Astrocyte (in vitro differentiated cells and primary cell): ENCODE measurements at regions not wholly inside any gene's neighbourhood (a gene's known extent, or its start where the extent isn't known, plus 50 kb on each side); places are given as distances from the start of the nearest gene placed in this dataset.

Experiments
- DNase-seq: peaks from one replicate; pipeline ENCODE4 v3.0.0-alpha.2; 2010; ENCODE audit warnings: low read depth
- FAIRE-seq: peaks from 2 replicates; lab custom pipeline; 2011; peaks lifted over from hg19 to GRCh38; lab: Jason Lieb, UNC
- H2AFZ ChIP-seq: 2 replicates; pipeline ENCODE4 v1.6.0; 2012; ENCODE audit warnings: low read depth, low read length, inconsistent platforms
- H3K27ac ChIP-seq: 2 replicates; pipeline ENCODE4 v1.5.1; 2011; ENCODE audit warnings: low read depth, low read length, inconsistent platforms
- H3K27me3 ChIP-seq: 2 replicates; pipeline ENCODE4 v1.6.0; 2011; ENCODE audit warnings: low read length, inconsistent platforms; ENCODE audit not compliant: insufficient read depth
- H3K36me3 ChIP-seq: 2 replicates; pipeline ENCODE4 v1.5.1; 2011; ENCODE audit warnings: low read length, inconsistent platforms; ENCODE audit not compliant: insufficient read depth
- H3K4me1 ChIP-seq: 2 replicates; pipeline ENCODE4 v1.5.1; 2011; ENCODE audit warnings: low read length, inconsistent platforms; ENCODE audit not compliant: insufficient read depth
- H3K4me2 ChIP-seq: 2 replicates; pipeline ENCODE4 v1.6.0; 2012; ENCODE audit warnings: low read length, inconsistent platforms
- H3K4me3 ChIP-seq: 2 replicates; pipeline ENCODE4 v1.5.1; 2011; ENCODE audit warnings: low read depth, mild to moderate bottlenecking, low read length, inconsistent platforms; ENCODE audit not compliant: insufficient read depth
- H3K79me2 ChIP-seq: 2 replicates; pipeline ENCODE4 v1.6.0; 2012; ENCODE audit warnings: mild to moderate bottlenecking, low read length, inconsistent platforms; ENCODE audit not compliant: insufficient read depth
- H3K9ac ChIP-seq: 2 replicates; pipeline ENCODE4 v1.6.0; 2012; ENCODE audit warnings: mild to moderate bottlenecking, low read length, inconsistent platforms
- H3K9me3 ChIP-seq: 2 replicates; pipeline ENCODE4 v1.5.1; 2012; ENCODE audit warnings: low read depth, mild to moderate bottlenecking, low read length, inconsistent platforms; ENCODE audit not compliant: insufficient read depth
- H4K20me1 ChIP-seq: 2 replicates; pipeline ENCODE4 v1.6.0; 2012; ENCODE audit warnings: low read length, inconsistent platforms; ENCODE audit not compliant: insufficient read depth
- H3K27ac Mint-ChIP-seq: one replicate; pipeline ENCODE4 v1.8.0; 2021; ENCODE audit warnings: mild to moderate bottlenecking, mixed read lengths; ENCODE audit not compliant: unreplicated experiment
- H3K27me3 Mint-ChIP-seq: one replicate; pipeline ENCODE4 v1.8.0; 2021; ENCODE audit warnings: low read depth, mixed read lengths; ENCODE audit not compliant: unreplicated experiment
- H3K36me3 Mint-ChIP-seq: one replicate; pipeline ENCODE4 v1.8.0; 2021; ENCODE audit warnings: low read depth, mixed read lengths; ENCODE audit not compliant: unreplicated experiment
- H3K4me1 Mint-ChIP-seq: one replicate; pipeline ENCODE4 v1.8.0; 2021; ENCODE audit warnings: low read depth, mixed read lengths; ENCODE audit not compliant: unreplicated experiment
- H3K4me3 Mint-ChIP-seq: one replicate; pipeline ENCODE4 v1.8.0; 2021; ENCODE audit warnings: mild to moderate bottlenecking, moderate library complexity, mixed read lengths; ENCODE audit not compliant: unreplicated experiment
- H3K9me3 Mint-ChIP-seq: one replicate; pipeline ENCODE4 v1.8.0; 2021; ENCODE audit warnings: mild to moderate bottlenecking, mixed read lengths; ENCODE audit not compliant: unreplicated experiment
- EZH2 ChIP-seq: IDR thresholded peaks from 2 replicates; pipeline ENCODE4 v1.6.1; 2012; ENCODE audit warnings: mild to moderate bottlenecking, low read length, inconsistent platforms; ENCODE audit not compliant: insufficient read depth
- TF ChIP-seq, protein P1 (sequence below): IDR thresholded peaks from 2 replicates; pipeline ENCODE4 v1.5.1; 2011; ENCODE audit warnings: low read depth, mild to moderate bottlenecking, inconsistent platforms, low read length, moderate library complexity; ENCODE audit not compliant: insufficient read depth

GRCh38 chr5:125014202-125014601 is 267.8 kb upstream of the ZNF608 start:
- Histone ChIP-seq H3K36me3 (no peaks in the 10 kb centered on the region), H3K9me3 (no peaks in the 10 kb centered on the region), H3K27me3 (no peaks in the 10 kb centered on the region), H4K20me1 (no peaks in the 10 kb centered on the region), H3K79me2 (no peaks in the 10 kb centered on the region), H3K9ac (no peak overlapping the region), H3K27ac (no peak overlapping the region), H3K4me1 (peaks cover 4% of the 10 kb centered on the region), H3K4me2 (no peak overlapping the region), H3K4me3 (no peak overlapping the region), H2AFZ (no peak overlapping the region)
- FAIRE-seq (no peak), DNase-seq (no peak)
- H3K9me3 Mint-ChIP-seq, result no peaks in the 10 kb centered on the region
- H3K4me3 Mint-ChIP-seq, result no peak overlapping the region
- no peaks in the 10 kb centered on the region for H3K27me3 Mint-ChIP-seq
- TF ChIP-seq EZH2, result no peak
- TF ChIP-seq, protein P1, sequence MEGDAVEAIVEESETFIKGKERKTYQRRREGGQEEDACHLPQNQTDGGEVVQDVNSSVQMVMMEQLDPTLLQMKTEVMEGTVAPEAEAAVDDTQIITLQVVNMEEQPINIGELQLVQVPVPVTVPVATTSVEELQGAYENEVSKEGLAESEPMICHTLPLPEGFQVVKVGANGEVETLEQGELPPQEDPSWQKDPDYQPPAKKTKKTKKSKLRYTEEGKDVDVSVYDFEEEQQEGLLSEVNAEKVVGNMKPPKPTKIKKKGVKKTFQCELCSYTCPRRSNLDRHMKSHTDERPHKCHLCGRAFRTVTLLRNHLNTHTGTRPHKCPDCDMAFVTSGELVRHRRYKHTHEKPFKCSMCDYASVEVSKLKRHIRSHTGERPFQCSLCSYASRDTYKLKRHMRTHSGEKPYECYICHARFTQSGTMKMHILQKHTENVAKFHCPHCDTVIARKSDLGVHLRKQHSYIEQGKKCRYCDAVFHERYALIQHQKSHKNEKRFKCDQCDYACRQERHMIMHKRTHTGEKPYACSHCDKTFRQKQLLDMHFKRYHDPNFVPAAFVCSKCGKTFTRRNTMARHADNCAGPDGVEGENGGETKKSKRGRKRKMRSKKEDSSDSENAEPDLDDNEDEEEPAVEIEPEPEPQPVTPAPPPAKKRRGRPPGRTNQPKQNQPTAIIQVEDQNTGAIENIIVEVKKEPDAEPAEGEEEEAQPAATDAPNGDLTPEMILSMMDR, result no peak
- H3K4me1 Mint-ChIP-seq, result peaks cover 15% of the 10 kb centered on the region
- no peak overlapping the region for H3K27ac Mint-ChIP-seq
- H3K36me3 Mint-ChIP-seq, result no peaks in the 10 kb centered on the region

DNA sequence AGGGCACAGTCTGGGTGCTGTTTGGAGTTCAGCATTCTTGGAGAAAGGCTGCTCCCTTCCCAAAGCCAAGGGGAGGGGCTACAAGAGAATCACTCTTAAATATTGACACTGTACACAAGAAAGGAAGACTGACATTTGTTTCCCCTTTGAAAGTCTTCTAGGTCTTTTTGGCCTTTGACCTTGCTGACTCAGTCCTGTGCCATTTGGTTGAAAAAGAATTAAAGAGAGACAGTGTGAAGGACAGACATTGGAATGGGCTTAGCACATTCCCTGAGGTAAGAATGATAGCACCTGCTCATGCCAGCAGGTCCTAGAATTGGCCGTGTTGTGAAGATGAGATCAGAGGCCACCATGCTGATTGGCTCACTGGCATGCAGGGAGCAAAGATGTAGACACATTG is 271.4 kb upstream of the ZNF608 start:
- Histone ChIP-seq H3K36me3 (no peaks in the 10 kb centered on the region), H3K27me3 (no peaks in the 10 kb centered on the region), H3K4me2 (no peak overlapping the region), H3K4me1 (no peaks in the 10 kb centered on the region), H3K27ac (no peak overlapping the region), H4K20me1 (no peaks in the 10 kb centered on the region), H3K4me3 (no peak overlapping the region), H3K79me2 (no peaks in the 10 kb centered on the region), H3K9ac (no peak overlapping the region), H3K9me3 (no peaks in the 10 kb centered on the region), H2AFZ (no peak overlapping the region)
- TF ChIP-seq, protein P1, result no peak
- no peak for TF ChIP-seq EZH2
- no peak overlapping the region for H3K4me3 Mint-ChIP-seq
- no peak for DNase-seq
- no peaks in the 10 kb centered on the region for H3K36me3 Mint-ChIP-seq
- H3K27me3 Mint-ChIP-seq, result no peaks in the 10 kb centered on the region
- FAIRE-seq, result no peak
- no peak overlapping the region for H3K27ac Mint-ChIP-seq
- peaks cover 8% of the 10 kb centered on the region for H3K4me1 Mint-ChIP-seq
- H3K9me3 Mint-ChIP-seq, result no peaks in the 10 kb centered on the region

- H3K4me2 ChIP-seq, result no peak overlapping the region
- H3K9ac ChIP-seq, result no peak overlapping the region
- no peaks in the 10 kb centered on the region for H3K9me3 ChIP-seq
- no peaks in the 10 kb centered on the region for H3K27me3 ChIP-seq
- H4K20me1 ChIP-seq, result no peaks in the 10 kb centered on the region
- no peak overlapping the region for H3K27ac Mint-ChIP-seq
- H3K4me3 Mint-ChIP-seq, result no peak overlapping the region
- H3K4me1 Mint-ChIP-seq, result peaks cover 7% of the 10 kb centered on the region
- no peaks in the 10 kb centered on the region for H3K36me3 ChIP-seq
- no peaks in the 10 kb centered on the region for H3K9me3 Mint-ChIP-seq
- DNase-seq (peak; percentile 57), FAIRE-seq (no peak)
- TF ChIP-seq EZH2, result no peak
- TF ChIP-seq, protein P1, result no peak
- H3K79me2 ChIP-seq, result no peaks in the 10 kb centered on the region
- no peak overlapping the region for H2AFZ ChIP-seq
- no peak overlapping the region for H3K27ac ChIP-seq
- no peak overlapping the region for H3K4me3 ChIP-seq
- H3K36me3 Mint-ChIP-seq, result no peaks in the 10 kb centered on the region
- no peaks in the 10 kb centered on the region for H3K4me1 ChIP-seq
- no peaks in the 10 kb centered on the region for H3K27me3 Mint-ChIP-seq
Observed at GRCh38 chr5:125023673-125024072, 277.2 kb upstream of the ZNF608 start.
